ENCODE measurements at regions not wholly inside any gene's neighbourhood (a gene's known extent, or its start where the extent isn't known, plus 50 kb on each side); places are given as distances from the start of the nearest gene placed in this dataset.
"Not testable (repeated sequence)": the region's sequence is repeated elsewhere in the genome, so short reads cannot be mapped to it uniquely, and the experiment has no call there.

- peaks cover 24% of the 10 kb centered on the region for H3K4me1 ChIP-seq (ENCODE audit: control insufficient read depth, insufficient read depth, low read length)
- WGBS, 2 experiments = 88 to 94% methylated on average over 5 of the region's 5 CpGs
- no peak overlapping the region for H3K27ac ChIP-seq (ENCODE audit: insufficient read depth, low read depth, low read length, poor library complexity, severe bottlenecking)
- H3K27me3 ChIP-seq (ENCODE audit: control insufficient read depth, insufficient read depth, low read length, poor library complexity, severe bottlenecking) = no peaks in the 10 kb centered on the region
- H3K4me3 ChIP-seq (ENCODE audit: insufficient read depth, low read depth, low read length) = no peak overlapping the region
- H3K36me3 ChIP-seq (ENCODE audit: control insufficient read depth, insufficient read depth, low read length) = no peaks in the 10 kb centered on the region
- H3K9me3 ChIP-seq (ENCODE audit: control insufficient read depth, low read length) = no peaks in the 10 kb centered on the region
Measured at GRCh38 chr1:222967466-222968240, 152.8 kb downstream of the DISP1 start.

- Histone ChIP-seq H3K9me3 (ENCODE audit: control insufficient read depth, low read length) (no peaks in the 10 kb centered on the region), H3K27me3 (ENCODE audit: control insufficient read depth, insufficient read depth, low read length, poor library complexity, severe bottlenecking) (no peaks in the 10 kb centered on the region), H3K4me1 (ENCODE audit: control insufficient read depth, insufficient read depth, low read length) (peaks cover 35% of the 10 kb centered on the region), H3K4me3 (ENCODE audit: insufficient read depth, low read depth, low read length) (no peak overlapping the region), H3K27ac (ENCODE audit: insufficient read depth, low read depth, low read length, poor library complexity, severe bottlenecking) (peak overlapping the region; percentile 83), H3K36me3 (ENCODE audit: control insufficient read depth, insufficient read depth, low read length) (no peaks in the 10 kb centered on the region)
- WGBS, 2 experiments = 88 to 92% methylated on average over 6 to 8 of the region's 8 CpGs
Measured at GRCh38 chr1:222970040-222970439, 155.2 kb downstream of the DISP1 start.

- Histone ChIP-seq H3K27ac (ENCODE audit: insufficient read depth, low read depth, low read length, poor library complexity, severe bottlenecking) (peak overlapping the region; percentile 83), H3K4me3 (ENCODE audit: insufficient read depth, low read depth, low read length) (no peak overlapping the region), H3K27me3 (ENCODE audit: control insufficient read depth, insufficient read depth, low read length, poor library complexity, severe bottlenecking) (no peaks in the 10 kb centered on the region), H3K36me3 (ENCODE audit: control insufficient read depth, insufficient read depth, low read length) (no peaks in the 10 kb centered on the region), H3K9me3 (ENCODE audit: control insufficient read depth, low read length) (no peaks in the 10 kb centered on the region), H3K4me1 (ENCODE audit: control insufficient read depth, insufficient read depth, low read length) (peaks cover 35% of the 10 kb centered on the region)
- 50 to 93% methylated on average over 1 to 2 of the region's 4 CpGs for WGBS, 2 experiments
Measured at GRCh38 chr1:222970711-222971110, 155.9 kb downstream of the DISP1 start.

- Histone ChIP-seq H3K4me1 (ENCODE audit: control insufficient read depth, insufficient read depth, low read length) (peaks cover 35% of the 10 kb centered on the region), H3K27me3 (ENCODE audit: control insufficient read depth, insufficient read depth, low read length, poor library complexity, severe bottlenecking) (no peaks in the 10 kb centered on the region), H3K4me3 (ENCODE audit: insufficient read depth, low read depth, low read length) (no peak overlapping the region), H3K9me3 (ENCODE audit: control insufficient read depth, low read length) (no peaks in the 10 kb centered on the region), H3K27ac (ENCODE audit: insufficient read depth, low read depth, low read length, poor library complexity, severe bottlenecking) (peak overlapping the region; percentile 83), H3K36me3 (ENCODE audit: control insufficient read depth, insufficient read depth, low read length) (no peaks in the 10 kb centered on the region)
- 100% methylated on average over 1 of the region's 2 CpGs; no CpG with 5 or more reads in 1 of the 2 experiments for WGBS, 2 experiments
Measured at GRCh38 chr1:222971146-222971545, 156.3 kb downstream of the DISP1 start.

GRCh38 chr1:222973561-222973960, 158.7 kb downstream of the DISP1 start:
- H3K4me1 ChIP-seq (ENCODE audit: control insufficient read depth, insufficient read depth, low read length) = peaks cover 35% of the 10 kb centered on the region
- H3K36me3 ChIP-seq (ENCODE audit: control insufficient read depth, insufficient read depth, low read length) = no peaks in the 10 kb centered on the region
- H3K27ac ChIP-seq (ENCODE audit: insufficient read depth, low read depth, low read length, poor library complexity, severe bottlenecking) = no peak overlapping the region
- no peak overlapping the region for H3K4me3 ChIP-seq (ENCODE audit: insufficient read depth, low read depth, low read length)
- no peaks in the 10 kb centered on the region for H3K9me3 ChIP-seq (ENCODE audit: control insufficient read depth, low read length)
- no peaks in the 10 kb centered on the region for H3K27me3 ChIP-seq (ENCODE audit: control insufficient read depth, insufficient read depth, low read length, poor library complexity, severe bottlenecking)
- WGBS, 2 experiments = 92 to 93% methylated on average over 2 of the region's 2 CpGs

- Histone ChIP-seq H3K4me3 (ENCODE audit: insufficient read depth, low read depth, low read length) (no peak overlapping the region), H3K4me1 (ENCODE audit: control insufficient read depth, insufficient read depth, low read length) (peaks cover 35% of the 10 kb centered on the region), H3K36me3 (ENCODE audit: control insufficient read depth, insufficient read depth, low read length) (no peaks in the 10 kb centered on the region), H3K27ac (ENCODE audit: insufficient read depth, low read depth, low read length, poor library complexity, severe bottlenecking) (no peak overlapping the region), H3K27me3 (ENCODE audit: control insufficient read depth, insufficient read depth, low read length, poor library complexity, severe bottlenecking) (no peaks in the 10 kb centered on the region), H3K9me3 (ENCODE audit: control insufficient read depth, low read length) (no peaks in the 10 kb centered on the region)
- WGBS, 2 experiments = 93 to 96% methylated on average over 2 to 3 of the region's 3 CpGs
Measured at GRCh38 chr1:222974496-222974895, 159.7 kb downstream of the DISP1 start.

- WGBS, 2 experiments = 90 to 96% methylated on average over 6 of the region's 6 CpGs
- H3K4me3 ChIP-seq (ENCODE audit: insufficient read depth, low read depth, low read length) = no peak overlapping the region
- H3K27ac ChIP-seq (ENCODE audit: insufficient read depth, low read depth, low read length, poor library complexity, severe bottlenecking) = no peak overlapping the region
- H3K36me3 ChIP-seq (ENCODE audit: control insufficient read depth, insufficient read depth, low read length) = no peaks in the 10 kb centered on the region
- peaks cover 26% of the 10 kb centered on the region for H3K4me1 ChIP-seq (ENCODE audit: control insufficient read depth, insufficient read depth, low read length)
- no peaks in the 10 kb centered on the region for H3K27me3 ChIP-seq (ENCODE audit: control insufficient read depth, insufficient read depth, low read length, poor library complexity, severe bottlenecking)
- no peaks in the 10 kb centered on the region for H3K9me3 ChIP-seq (ENCODE audit: control insufficient read depth, low read length)
Measured at GRCh38 chr1:222975472-222976122, 160.8 kb downstream of the DISP1 start.

GRCh38 chr1:222976453-222976852, 161.6 kb downstream of the DISP1 start:
- peaks cover 18% of the 10 kb centered on the region for H3K4me1 ChIP-seq (ENCODE audit: control insufficient read depth, insufficient read depth, low read length)
- H3K27ac ChIP-seq (ENCODE audit: insufficient read depth, low read depth, low read length, poor library complexity, severe bottlenecking) = no peak overlapping the region
- H3K36me3 ChIP-seq (ENCODE audit: control insufficient read depth, insufficient read depth, low read length) = no peaks in the 10 kb centered on the region
- H3K9me3 ChIP-seq (ENCODE audit: control insufficient read depth, low read length) = no peaks in the 10 kb centered on the region
- H3K27me3 ChIP-seq (ENCODE audit: control insufficient read depth, insufficient read depth, low read length, poor library complexity, severe bottlenecking) = no peaks in the 10 kb centered on the region
- no peak overlapping the region for H3K4me3 ChIP-seq (ENCODE audit: insufficient read depth, low read depth, low read length)
- WGBS, 2 experiments = 89 to 100% methylated on average over 1 of the region's 1 CpG

GRCh38 chr1:222977294-222977693, 162.5 kb downstream of the DISP1 start:
- not testable (repeated sequence) for H3K4me3 ChIP-seq (ENCODE audit: insufficient read depth, low read depth, low read length); H3K27me3 ChIP-seq (ENCODE audit: control insufficient read depth, insufficient read depth, low read length, poor library complexity, severe bottlenecking); H3K9me3 ChIP-seq (ENCODE audit: control insufficient read depth, low read length); H3K27ac ChIP-seq (ENCODE audit: insufficient read depth, low read depth, low read length, poor library complexity, severe bottlenecking); H3K36me3 ChIP-seq (ENCODE audit: control insufficient read depth, insufficient read depth, low read length)
- WGBS, 2 experiments = 100% methylated on average over 2 of the region's 5 CpGs; no CpG with 5 or more reads in 1 of the 2 experiments
- peaks cover 14% of the 10 kb centered on the region for H3K4me1 ChIP-seq (ENCODE audit: control insufficient read depth, insufficient read depth, low read length)

- H3K36me3 ChIP-seq (ENCODE audit: control insufficient read depth, insufficient read depth, low read length) = no peaks in the 10 kb centered on the region
- 84 to 93% methylated on average over 4 to 5 of the region's 5 CpGs for WGBS, 2 experiments
- H3K27me3 ChIP-seq (ENCODE audit: control insufficient read depth, insufficient read depth, low read length, poor library complexity, severe bottlenecking) = no peaks in the 10 kb centered on the region
- no peaks in the 10 kb centered on the region for H3K9me3 ChIP-seq (ENCODE audit: control insufficient read depth, low read length)
- no peak overlapping the region for H3K27ac ChIP-seq (ENCODE audit: insufficient read depth, low read depth, low read length, poor library complexity, severe bottlenecking)
- H3K4me1 ChIP-seq (ENCODE audit: control insufficient read depth, insufficient read depth, low read length) = no peaks in the 10 kb centered on the region
- no peak overlapping the region for H3K4me3 ChIP-seq (ENCODE audit: insufficient read depth, low read depth, low read length)
Measured at GRCh38 chr1:222979561-222979960, 163.5 kb downstream of the TLR5 start.

Measured in ectodermal cell (in vitro differentiated cells).